Thyroid gland (tissue), 4 donors: ENCODE measurements at regions not wholly inside any gene's neighbourhood (a gene's known extent, or its start where the extent isn't known, plus 50 kb on each side); places are given as distances from the start of the nearest gene placed in this dataset.

Experiments used
- DNase-seq, 2 donors: peaks; one replicate each; pipeline ENCODE4 v3.0.0-alpha.2; 2019
- H3K27ac ChIP-seq, 3 donors: fragments of 200-600 bp; sonication (generic); 1 replicate in 2 of 3; 2 replicates in 1 of 3; pipeline ENCODE4 v1.5.1; 2016 to 2019; ENCODE audit warnings: mild to moderate bottlenecking in 1 of 3, moderate library complexity in 1 of 3
- H3K27me3 ChIP-seq: fragments of 200-600 bp; sonication (generic); one replicate; pipeline ENCODE4 v1.5.1; 2019
- H3K36me3 ChIP-seq, 2 donors: fragments of 200-600 bp; sonication (generic); one replicate each; pipeline ENCODE4 v1.5.1; 2016 to 2019
- H3K4me1 ChIP-seq, 2 donors: fragments of 200-600 bp; sonication (generic); one replicate each; pipeline ENCODE4 v1.5.1; 2017 to 2019
- H3K4me3 ChIP-seq, 3 donors: fragments of 200-600 bp; sonication (generic); replicated peaks in 1 of 3; 1 replicate in 2 of 3; 2 replicates in 1 of 3; pipeline ENCODE4 v1.5.1; 2016; ENCODE audit warnings: mild to moderate bottlenecking in 1 of 3
- H3K9me3 ChIP-seq: fragments of 200-600 bp; sonication (generic); one replicate; pipeline ENCODE4 v1.5.1; 2017
- CTCF ChIP-seq, 6 experiments: fragments of 200-600 bp in 3 of 6; fragments of 450-650 bp in 3 of 6; sonication (generic) in 3 of 6; IDR thresholded peaks; one replicate each; pipeline ENCODE4 v1.5.1; 2016 to 2019; ENCODE audit warnings: antibody characterized with exemption in 6 of 6, mild to moderate bottlenecking in 2 of 6, inconsistent platforms in 1 of 6, moderate library complexity in 1 of 6
- POLR2A ChIP-seq, 2 donors: fragments of 450-650 bp; IDR thresholded peaks; one replicate each; pipeline ENCODE4 v1.6.1; 2017; ENCODE audit warnings: antibody characterized with exemption in 2 of 2, mild to moderate bottlenecking in 2 of 2, moderate library complexity in 1 of 2
- WGBS, 2 donors: methylation state at CpG; one replicate each; pipeline ENCODE4 v1.1.5; 2017; 5-methylcytosine and 5-hydroxymethylcytosine counted together
- intact Hi-C: fragments of 100-400 bp; cut with DNase I; formaldehyde crosslinking; loops from one replicate; pipeline ENCODE4 v1.15.1; 2023

- H3K27me3 ChIP-seq: no peaks in the 10 kb centered on the region
- H3K36me3 ChIP-seq: no peaks in the 10 kb centered on the region
- H3K4me1 ChIP-seq: peaks cover 0 to 5% of the 10 kb centered on the region in 2 donors
- no peak for DNase-seq
- intact Hi-C loops: no loop called here
- TF ChIP-seq CTCF (IDR thresholded peaks at IDR 0.05) (no peak), POLR2A (IDR thresholded peaks at IDR 0.05) (no peak)
- no peak overlapping the region for H3K4me3 ChIP-seq
- H3K9me3 ChIP-seq: no peaks in the 10 kb centered on the region
- 93 to 96% methylated on average over 5 of the region's 5 CpGs for WGBS, 2 donors
- no peak overlapping the region for H3K27ac ChIP-seq
These were observed 109.1 kb upstream of the BCAT1 start for GRCh38 chr12:25058012-25058411.

- Histone ChIP-seq H3K4me1 (peaks cover 0 to 5% of the 10 kb centered on the region in 2 donors), H3K36me3 (no peaks in the 10 kb centered on the region), H3K4me3 (no peak overlapping the region), H3K27ac (no peak overlapping the region), H3K27me3 (no peaks in the 10 kb centered on the region), H3K9me3 (no peaks in the 10 kb centered on the region)
- 78 to 89% methylated on average over 3 of the region's 3 CpGs for WGBS, 2 donors
- intact Hi-C loops: no loop called here
- DNase-seq: no peak
- TF ChIP-seq CTCF (IDR thresholded peaks at IDR 0.05): no peak
- TF ChIP-seq POLR2A (IDR thresholded peaks at IDR 0.05): no peak
These were observed 107.7 kb upstream of the BCAT1 start for GRCh38 chr12:25056486-25057130.

- TF ChIP-seq CTCF (IDR thresholded peaks at IDR 0.05) (no peak), POLR2A (IDR thresholded peaks at IDR 0.05) (no peak)
- WGBS, 2 donors: 78 to 86% methylated on average over 5 of the region's 5 CpGs
- H3K27ac ChIP-seq: no peak overlapping the region
- H3K4me3 ChIP-seq: no peak overlapping the region
- DNase-seq: no peak
- intact Hi-C loops: no loop called here
- H3K9me3 ChIP-seq: no peaks in the 10 kb centered on the region
- H3K4me1 ChIP-seq: peaks cover 0 to 5% of the 10 kb centered on the region in 2 donors
- H3K27me3 ChIP-seq: no peaks in the 10 kb centered on the region
- no peaks in the 10 kb centered on the region for H3K36me3 ChIP-seq
These were observed 107.1 kb upstream of the BCAT1 start for GRCh38 chr12:25056011-25056410.

DNA sequence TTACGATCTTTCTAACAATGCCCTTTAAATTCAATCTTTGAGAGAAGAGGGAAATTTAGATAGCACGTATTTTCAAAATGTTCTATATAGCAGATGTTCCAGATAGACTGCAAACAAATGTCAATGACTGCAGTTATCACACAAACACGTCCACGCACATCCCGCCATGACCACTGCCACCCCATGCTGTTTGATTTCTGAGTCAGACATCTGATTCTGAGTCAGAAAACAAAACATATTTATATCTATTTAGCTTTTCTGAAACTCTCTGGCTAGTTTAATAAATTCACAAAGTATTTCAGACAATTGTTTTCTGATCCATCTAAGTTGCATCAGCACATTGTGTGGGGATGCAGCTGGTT, 105.9 kb upstream of the BCAT1 start:
- 81 to 85% methylated on average over 5 of the region's 5 CpGs for whole genome bisulfite sequencing, 2 donors
- intact Hi-C loops: no loop called here
- no peaks in the 10 kb centered on the region for H3K27me3 ChIP-seq
- no peak for TF ChIP-seq POLR2A (IDR thresholded peaks at IDR 0.05)
- no peak for TF ChIP-seq CTCF (IDR thresholded peaks at IDR 0.05)
- no peaks in the 10 kb centered on the region for H3K36me3 ChIP-seq
- peaks cover 0 to 5% of the 10 kb centered on the region in 2 donors for H3K4me1 ChIP-seq
- H3K9me3 ChIP-seq: no peaks in the 10 kb centered on the region
- no peak for DNase-seq
- no peak overlapping the region for H3K4me3 ChIP-seq
- H3K27ac ChIP-seq: no peak overlapping the region

GRCh38 chr12:25054076-25054782, 105.3 kb upstream of the BCAT1 start:
- intact Hi-C loops: no loop called here
- H3K4me3 ChIP-seq: no peak overlapping the region

More at GRCh38 chr12:25054076-25054782, 105.3 kb upstream of the BCAT1 start:
- Histone ChIP-seq H3K27me3 (no peaks in the 10 kb centered on the region), H3K36me3 (no peaks in the 10 kb centered on the region), H3K9me3 (no peaks in the 10 kb centered on the region), H3K27ac (peak overlapping the region in 1 of 3 donors; percentile 9), H3K4me1 (peaks cover 0 to 5% of the 10 kb centered on the region in 2 donors)
- no peak for TF ChIP-seq CTCF (IDR thresholded peaks at IDR 0.05)
- no peak for TF ChIP-seq POLR2A (IDR thresholded peaks at IDR 0.05)
- no peak for DNase-seq
- WGBS, 2 donors: 57 to 70% methylated on average over 4 of the region's 4 CpGs
